ENCODE measurements at regions not wholly inside any gene's neighbourhood (a gene's known extent, or its start where the extent isn't known, plus 50 kb on each side); places are given as distances from the start of the nearest gene placed in this dataset.

GRCh38 chr13:79692846-79693245 is 211.9 kb downstream of the NDFIP2 start:
- TF ChIP-seq EP300 (IDR thresholded peaks at IDR 0.05) (no peak), POLR2A (IDR thresholded peaks at IDR 0.05; ENCODE audit: low read depth) (no peak)
- TF ChIP-seq, protein P1, sequence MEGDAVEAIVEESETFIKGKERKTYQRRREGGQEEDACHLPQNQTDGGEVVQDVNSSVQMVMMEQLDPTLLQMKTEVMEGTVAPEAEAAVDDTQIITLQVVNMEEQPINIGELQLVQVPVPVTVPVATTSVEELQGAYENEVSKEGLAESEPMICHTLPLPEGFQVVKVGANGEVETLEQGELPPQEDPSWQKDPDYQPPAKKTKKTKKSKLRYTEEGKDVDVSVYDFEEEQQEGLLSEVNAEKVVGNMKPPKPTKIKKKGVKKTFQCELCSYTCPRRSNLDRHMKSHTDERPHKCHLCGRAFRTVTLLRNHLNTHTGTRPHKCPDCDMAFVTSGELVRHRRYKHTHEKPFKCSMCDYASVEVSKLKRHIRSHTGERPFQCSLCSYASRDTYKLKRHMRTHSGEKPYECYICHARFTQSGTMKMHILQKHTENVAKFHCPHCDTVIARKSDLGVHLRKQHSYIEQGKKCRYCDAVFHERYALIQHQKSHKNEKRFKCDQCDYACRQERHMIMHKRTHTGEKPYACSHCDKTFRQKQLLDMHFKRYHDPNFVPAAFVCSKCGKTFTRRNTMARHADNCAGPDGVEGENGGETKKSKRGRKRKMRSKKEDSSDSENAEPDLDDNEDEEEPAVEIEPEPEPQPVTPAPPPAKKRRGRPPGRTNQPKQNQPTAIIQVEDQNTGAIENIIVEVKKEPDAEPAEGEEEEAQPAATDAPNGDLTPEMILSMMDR (IDR thresholded peaks at IDR 0.05), result no peak

Data from esophagus muscularis mucosa (tissue), 4 donors.